ENCODE measurements at regions not wholly inside any gene's neighbourhood (a gene's known extent, or its start where the extent isn't known, plus 50 kb on each side); places are given as distances from the start of the nearest gene placed in this dataset.

DNA sequence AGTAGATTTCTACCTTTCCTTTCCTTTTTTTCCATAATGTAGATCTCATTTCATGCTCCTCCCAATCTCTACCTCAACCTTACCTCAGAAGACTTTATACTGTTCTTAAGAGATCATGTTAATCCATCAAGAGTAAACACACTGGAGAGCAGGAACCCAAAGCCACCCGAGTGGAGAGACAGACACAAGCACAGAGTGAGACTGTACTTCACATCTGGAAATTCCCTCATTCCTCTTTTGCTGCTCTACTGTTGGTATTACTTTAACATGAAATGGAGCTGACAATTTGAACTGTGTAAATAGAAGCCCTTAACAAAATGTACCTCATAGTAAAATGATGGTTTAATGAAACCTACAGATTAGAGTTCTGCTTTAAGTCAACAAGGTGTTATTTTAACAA, 105.7 kb upstream of the RASGEF1B start:
- Histone ChIP-seq H3K27me3 (no peaks in the 10 kb centered on the region), H3K27ac (no peak overlapping the region), H3K36me3 (no peaks in the 10 kb centered on the region), H3K4me1 (no peaks in the 10 kb centered on the region), H3K4me3 (no peak overlapping the region), H3K9me3 (peaks cover 0 to 6% of the 10 kb centered on the region in 2 donors)
- TF ChIP-seq, protein P1, sequence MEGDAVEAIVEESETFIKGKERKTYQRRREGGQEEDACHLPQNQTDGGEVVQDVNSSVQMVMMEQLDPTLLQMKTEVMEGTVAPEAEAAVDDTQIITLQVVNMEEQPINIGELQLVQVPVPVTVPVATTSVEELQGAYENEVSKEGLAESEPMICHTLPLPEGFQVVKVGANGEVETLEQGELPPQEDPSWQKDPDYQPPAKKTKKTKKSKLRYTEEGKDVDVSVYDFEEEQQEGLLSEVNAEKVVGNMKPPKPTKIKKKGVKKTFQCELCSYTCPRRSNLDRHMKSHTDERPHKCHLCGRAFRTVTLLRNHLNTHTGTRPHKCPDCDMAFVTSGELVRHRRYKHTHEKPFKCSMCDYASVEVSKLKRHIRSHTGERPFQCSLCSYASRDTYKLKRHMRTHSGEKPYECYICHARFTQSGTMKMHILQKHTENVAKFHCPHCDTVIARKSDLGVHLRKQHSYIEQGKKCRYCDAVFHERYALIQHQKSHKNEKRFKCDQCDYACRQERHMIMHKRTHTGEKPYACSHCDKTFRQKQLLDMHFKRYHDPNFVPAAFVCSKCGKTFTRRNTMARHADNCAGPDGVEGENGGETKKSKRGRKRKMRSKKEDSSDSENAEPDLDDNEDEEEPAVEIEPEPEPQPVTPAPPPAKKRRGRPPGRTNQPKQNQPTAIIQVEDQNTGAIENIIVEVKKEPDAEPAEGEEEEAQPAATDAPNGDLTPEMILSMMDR (IDR thresholded peaks at IDR 0.05): no peak
- DNase-seq (ENCODE audit: low spot score): no peak

DNA sequence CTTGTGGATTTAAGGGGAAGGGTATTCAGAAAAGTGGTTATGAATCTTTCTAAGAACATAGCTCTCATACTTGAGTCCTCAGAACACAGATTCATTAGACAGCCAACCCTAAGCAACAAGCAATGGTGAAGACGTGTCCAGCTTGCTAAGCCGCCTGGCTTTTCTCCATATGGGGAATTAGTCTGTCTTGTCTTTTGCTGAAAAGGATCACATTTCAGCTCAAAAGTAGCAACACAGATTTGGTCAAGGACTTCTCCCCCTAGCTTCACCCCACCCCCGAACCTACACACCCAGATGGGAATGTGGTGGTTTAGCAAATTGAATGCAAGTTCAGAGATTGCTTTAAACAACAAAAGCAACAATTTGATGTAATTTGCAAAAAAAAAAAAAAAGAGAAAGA, 103.3 kb upstream of the RASGEF1B start:
- no peaks in the 10 kb centered on the region for H3K36me3 ChIP-seq
- TF ChIP-seq, protein P1 (IDR thresholded peaks at IDR 0.05): no peak
- no peaks in the 10 kb centered on the region for H3K27me3 ChIP-seq
- no peak for DNase-seq (ENCODE audit: low spot score)
- H3K27ac ChIP-seq: no peak overlapping the region
- H3K4me3 ChIP-seq: no peak overlapping the region
- H3K4me1 ChIP-seq: no peaks in the 10 kb centered on the region
- H3K9me3 ChIP-seq: peaks cover 0 to 4% of the 10 kb centered on the region in 2 donors

DNA sequence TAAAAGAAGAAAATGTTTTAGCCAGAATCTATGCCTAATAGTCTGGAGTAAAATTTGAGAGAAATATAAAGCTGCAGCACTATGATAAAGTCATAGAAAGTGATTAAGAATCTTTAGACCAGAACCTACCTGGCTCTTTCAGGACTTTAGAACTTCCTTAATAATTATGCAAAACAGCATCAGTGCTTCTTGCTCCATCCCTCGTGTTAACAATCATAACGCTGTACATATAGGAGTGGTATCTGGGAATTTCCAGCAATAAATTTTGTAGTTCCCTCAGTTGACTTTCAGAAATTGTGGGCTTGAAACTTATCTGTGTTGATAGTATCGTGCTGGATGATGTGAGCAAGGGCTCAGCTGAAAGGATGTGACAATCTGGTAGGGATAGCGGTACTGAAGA, 102.1 kb upstream of the RASGEF1B start:
- H3K9me3 ChIP-seq: no peaks in the 10 kb centered on the region
- no peak overlapping the region for H3K27ac ChIP-seq
- H3K4me1 ChIP-seq: no peaks in the 10 kb centered on the region
- TF ChIP-seq, protein P1 (IDR thresholded peaks at IDR 0.05): no peak
- no peak for DNase-seq (ENCODE audit: low spot score)
- H3K27me3 ChIP-seq: no peaks in the 10 kb centered on the region
- H3K36me3 ChIP-seq: no peaks in the 10 kb centered on the region
- no peak overlapping the region for H3K4me3 ChIP-seq

DNA sequence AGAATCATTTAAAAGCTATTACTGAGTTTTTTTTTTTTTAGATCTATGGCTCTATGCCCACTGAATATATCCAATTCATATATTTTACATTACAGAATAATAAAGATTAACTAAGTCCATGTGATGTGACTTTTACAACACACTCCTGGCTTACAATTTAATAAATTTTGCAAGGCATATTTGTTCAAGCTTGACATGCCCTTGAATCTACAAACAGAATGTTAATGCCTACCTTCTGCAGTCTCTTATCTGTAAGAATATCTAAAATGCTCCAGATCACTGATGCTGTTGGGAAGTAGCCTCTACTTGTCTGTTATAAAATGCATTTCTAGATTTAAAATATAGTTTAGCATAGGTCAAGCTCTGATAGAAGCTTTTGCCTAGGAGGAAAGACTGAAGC, 100.7 kb upstream of the RASGEF1B start:
- H3K27me3 ChIP-seq: no peaks in the 10 kb centered on the region
- no peak overlapping the region for H3K4me3 ChIP-seq
- TF ChIP-seq, protein P1 (IDR thresholded peaks at IDR 0.05): no peak
- H3K27ac ChIP-seq: no peak overlapping the region
- DNase-seq (ENCODE audit: low spot score): no peak
- no peaks in the 10 kb centered on the region for H3K36me3 ChIP-seq
- H3K9me3 ChIP-seq: no peaks in the 10 kb centered on the region
- H3K4me1 ChIP-seq: no peaks in the 10 kb centered on the region

DNA sequence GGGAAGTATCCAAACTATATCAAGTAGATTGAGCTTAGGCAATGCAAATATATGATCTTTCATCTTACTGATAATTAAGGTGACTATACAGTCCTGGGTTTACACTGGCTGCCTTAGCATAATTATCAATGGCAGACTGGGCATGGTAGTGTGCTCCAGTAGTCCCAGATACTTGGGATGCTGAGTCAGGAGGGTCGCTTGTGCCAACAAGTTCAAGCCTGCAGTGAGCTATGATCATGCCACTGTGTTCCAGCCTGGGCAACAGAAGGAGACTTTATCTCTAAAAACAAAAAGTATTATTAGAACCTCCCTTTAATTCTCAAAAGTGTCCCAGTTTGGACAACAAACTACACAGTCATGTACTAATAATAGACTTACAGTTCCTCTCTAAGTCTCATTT, 99.4 kb upstream of the RASGEF1B start:
- no peaks in the 10 kb centered on the region for H3K9me3 ChIP-seq
- H3K4me1 ChIP-seq: peaks cover 0 to 8% of the 10 kb centered on the region in 2 donors
- H3K4me3 ChIP-seq: no peak overlapping the region
- H3K36me3 ChIP-seq: no peaks in the 10 kb centered on the region
- H3K27ac ChIP-seq: no peak overlapping the region
- H3K27me3 ChIP-seq: no peaks in the 10 kb centered on the region
- TF ChIP-seq, protein P1 (IDR thresholded peaks at IDR 0.05): no peak
- DNase-seq (ENCODE audit: low spot score): no peak

DNA sequence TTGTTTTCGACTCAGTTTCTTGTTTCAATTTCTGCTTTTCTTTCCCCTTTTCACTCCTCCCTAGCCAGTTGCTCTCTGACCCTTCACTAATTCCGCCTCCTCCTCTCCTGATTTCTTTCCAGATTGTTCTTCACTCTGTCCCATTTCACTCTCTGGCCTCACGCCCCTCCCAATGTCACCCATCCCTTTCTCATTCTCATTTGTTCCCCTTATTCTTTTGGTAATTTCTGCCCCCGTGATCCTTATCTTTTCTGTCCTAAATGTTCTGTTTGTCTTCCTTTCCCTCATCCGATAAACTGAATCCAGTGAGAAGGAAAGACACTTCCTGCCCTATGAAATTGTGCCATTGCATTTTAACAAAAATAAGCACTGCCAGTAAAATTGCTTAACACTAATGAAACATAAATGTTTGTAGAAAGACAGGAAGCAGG, 94.5 kb upstream of the RASGEF1B start:
- H3K27me3 ChIP-seq: no peaks in the 10 kb centered on the region
- no peaks in the 10 kb centered on the region for H3K36me3 ChIP-seq
- H3K4me3 ChIP-seq: peak overlapping the region; percentile 15 to 21
- peak overlapping the region; percentile 68 to 89 for H3K27ac ChIP-seq
- peaks cover 0 to 21% of the 10 kb centered on the region in 2 donors for H3K4me1 ChIP-seq
- TF ChIP-seq, protein P1 (IDR thresholded peaks at IDR 0.05): no peak
- no peaks in the 10 kb centered on the region for H3K9me3 ChIP-seq
- DNase-seq (ENCODE audit: low spot score): no peak
